ENCODE measurements at regions not wholly inside any gene's neighbourhood (a gene's known extent, or its start where the extent isn't known, plus 50 kb on each side); places are given as distances from the start of the nearest gene placed in this dataset.
"Not testable (repeated sequence)": the region's sequence is repeated elsewhere in the genome, so short reads cannot be mapped to it uniquely, and the experiment has no call there.

- DNase-seq, result peak; percentile 72
Measured at GRCh38 chr1:10867914-10868598, 71.6 kb upstream of the CASZ1 start.

GRCh38 chr1:10868599-10868965 lies 72.1 kb upstream of the CASZ1 start:
- DNase-seq, result no peak

GRCh38 chr1:10869933-10870332 lies 73.5 kb upstream of the CASZ1 start:
- no peak for DNase-seq

- no peak for DNase-seq
Measured at GRCh38 chr1:10870493-10871096, 74.1 kb upstream of the CASZ1 start.

GRCh38 chr1:10873189-10873588 lies 76.7 kb upstream of the CASZ1 start:
- DNase-seq, result no peak

GRCh38 chr1:10874351-10874750 lies 77.9 kb upstream of the CASZ1 start:
- DNase-seq, result no peak

GRCh38 chr1:10877894-10878293 lies 81.4 kb upstream of the CASZ1 start:
- DNase-seq, result no peak

GRCh38 chr1:10878469-10878868 lies 82.0 kb upstream of the CASZ1 start:
- DNase-seq, result no peak

- no peak for DNase-seq
Measured at GRCh38 chr1:10880063-10880462, 83.6 kb upstream of the CASZ1 start.

GRCh38 chr1:10881046-10881445 lies 84.6 kb upstream of the CASZ1 start:
- no peak for DNase-seq

- no peak for DNase-seq
Measured at GRCh38 chr1:10882069-10882468, 85.6 kb upstream of the CASZ1 start.

- DNase-seq, result not testable (repeated sequence)
Measured at GRCh38 chr1:10887032-10887431, 90.6 kb upstream of the CASZ1 start.

GRCh38 chr1:10888291-10888690 lies 91.8 kb upstream of the CASZ1 start:
- DNase-seq, result no peak

GRCh38 chr1:10888791-10889649 lies 92.6 kb upstream of the CASZ1 start:
- no peak for DNase-seq

- DNase-seq, result no peak
Measured at GRCh38 chr1:10889650-10890353, 93.4 kb upstream of the CASZ1 start.

GRCh38 chr1:10890491-10891071 lies 94.1 kb upstream of the CASZ1 start:
- no peak for DNase-seq

- DNase-seq, result no peak
Measured at GRCh38 chr1:10891091-10891490, 94.6 kb upstream of the CASZ1 start.

GRCh38 chr1:10892138-10893065 lies 96.0 kb upstream of the CASZ1 start:
- DNase-seq, result no peak

- no peak for DNase-seq
Measured at GRCh38 chr1:10895621-10896020, 99.2 kb upstream of the CASZ1 start.

- no peak for DNase-seq
Measured at GRCh38 chr1:10896673-10897072, 100.2 kb upstream of the CASZ1 start.

- no peak for DNase-seq
Measured at GRCh38 chr1:10897321-10897980, 101.0 kb upstream of the CASZ1 start.

All from NCI-H1417 treated with DMSO at 0.1 percent for 48 hours (cell line).